Stomach (tissue), 8 donors: ENCODE measurements at regions not wholly inside any gene's neighbourhood (a gene's known extent, or its start where the extent isn't known, plus 50 kb on each side); places are given as distances from the start of the nearest gene placed in this dataset.

ENCODE experiments used
- DNase-seq, 2 donors: peaks; one replicate each; pipeline versions ENCODE4 v3.0.0 to v3.0.0-alpha.2; 2013 to 2019
- H3K27ac ChIP-seq, 5 donors: fragments of 200-600 bp in 4 of 5; sonication (generic) in 4 of 5; one replicate each; pipeline ENCODE4 v1.5.1; 2013 to 2019; ENCODE audit warnings: mild to moderate bottlenecking in 1 of 5, moderate library complexity in 1 of 5
- H3K27me3 ChIP-seq, 3 donors: fragments of 200-600 bp; sonication (generic); one replicate each; pipeline ENCODE4 v1.5.1; 2017 to 2019; ENCODE audit warnings: mixed run types in 1 of 3
- H3K36me3 ChIP-seq, 4 donors: fragments of 200-600 bp; sonication (generic); 1 replicate in 3 of 4; 2 replicates in 1 of 4; pipeline ENCODE4 v1.5.1; 2016 to 2019
- H3K4me1 ChIP-seq, 4 donors: fragments of 200-600 bp; sonication (generic); one replicate each; pipeline ENCODE4 v1.5.1; 2016 to 2019
- H3K4me3 ChIP-seq, 4 donors: fragments of 200-600 bp; sonication (generic) in 3 of 4; one replicate each; pipeline ENCODE4 v1.5.1; 2016 to 2019; ENCODE audit warnings: mild to moderate bottlenecking in 1 of 4
- H3K9me3 ChIP-seq, 4 donors: fragments of 200-600 bp; sonication (generic); one replicate each; pipeline ENCODE4 v1.5.1; 2016 to 2019
- CTCF ChIP-seq, 7 experiments: fragments of 450-650 bp in 4 of 7; fragments of 200-600 bp in 3 of 7; sonication (generic) in 3 of 7; IDR thresholded peaks; one replicate each; pipeline ENCODE4 v1.5.1; 2016 to 2019; ENCODE audit warnings: antibody characterized with exemption in 7 of 7, control low read depth in 2 of 7, mild to moderate bottlenecking in 1 of 7
- EP300 ChIP-seq: sonication (generic); formaldehyde crosslinking; IDR thresholded peaks from one replicate; pipeline ENCODE4 v1.6.1; 2017; ENCODE audit warnings: antibody characterized with exemption
- POLR2A ChIP-seq, 4 donors: fragments of 450-650 bp; IDR thresholded peaks; one replicate each; pipeline ENCODE4 v1.6.1; 2016; ENCODE audit warnings: antibody characterized with exemption in 4 of 4, control low read depth in 2 of 4, mild to moderate bottlenecking in 1 of 4, moderate library complexity in 1 of 4
- POLR2AphosphoS5 ChIP-seq, 3 donors: sonication (generic); formaldehyde crosslinking; IDR thresholded peaks; one replicate each; pipeline ENCODE4 v1.6.1; 2016; ENCODE audit warnings: antibody characterized with exemption in 3 of 3
- WGBS, 5 donors: extraction: QIAGEN DNeasy Blood & Tissue Kit in 3 of 5; methylation state at CpG; one replicate each; pipeline versions ENCODE4 v1.1.5 to v1.1.7; 2013 to 2018; 5-methylcytosine and 5-hydroxymethylcytosine counted together
- intact Hi-C: fragments of 100-400 bp; cut with DNase I; formaldehyde crosslinking; loops from one replicate; pipeline ENCODE4 v1.15.1; 2023; ENCODE audit warnings: low total_unique reads
- donor health status: healthy with polysubstance abuse.
- donor health status: Bipolar disorder and iron deficiency.
- donor health status: healthy.

GRCh38 chr1:50358962-50359361, 64.3 kb downstream of the DMRTA2 start:
- Histone ChIP-seq H3K27me3 (peaks cover 0 to 38% (median 12%) of the 10 kb centered on the region in 3 donors), H3K4me1 (no peaks in the 10 kb centered on the region), H3K27ac (no peak overlapping the region), H3K4me3 (no peak overlapping the region), H3K9me3 (peaks cover 0 to 8% (median 2%) of the 10 kb centered on the region in 4 donors), H3K36me3 (no peaks in the 10 kb centered on the region)
- 54 to 71% (median 67%) methylated on average over 3 to 11 of the region's 11 CpGs for WGBS, 5 donors
- TF ChIP-seq POLR2AphosphoS5 (IDR thresholded peaks at IDR 0.05) (no peak), CTCF (IDR thresholded peaks at IDR 0.05) (no peak), EP300 (no peak), POLR2A (IDR thresholded peaks at IDR 0.05) (no peak)
- DNase-seq = no peak
- intact Hi-C loops = no loop called here

- intact Hi-C loops = no loop called here
Measured at GRCh38 chr1:50357186-50357585, 66.1 kb downstream of the DMRTA2 start.

GRCh38 chr1:50354813-50355212, 68.4 kb downstream of the DMRTA2 start:
- no peak overlapping the region for H3K4me3 ChIP-seq
- DNase-seq = no peak
- no peaks in the 10 kb centered on the region for H3K9me3 ChIP-seq
- H3K27ac ChIP-seq = no peak overlapping the region
- TF ChIP-seq POLR2A (IDR thresholded peaks at IDR 0.05) (no peak), POLR2AphosphoS5 (IDR thresholded peaks at IDR 0.05) (no peak), CTCF (IDR thresholded peaks at IDR 0.05) (no peak), EP300 (no peak)
- WGBS, 5 donors = 59 to 70% (median 64%) methylated on average over 4 of the region's 4 CpGs
- no peaks in the 10 kb centered on the region for H3K36me3 ChIP-seq
- H3K27me3 ChIP-seq = peaks cover 0 to 35% (median 12%) of the 10 kb centered on the region in 3 donors
- intact Hi-C loops = no loop called here
- H3K4me1 ChIP-seq = no peaks in the 10 kb centered on the region

More at GRCh38 chr1:50357186-50357585, 66.1 kb downstream of the DMRTA2 start:
- WGBS, 5 donors = 61 to 79% (median 67%) methylated on average over 5 to 6 of the region's 6 CpGs
- H3K4me1 ChIP-seq = no peaks in the 10 kb centered on the region
- peaks cover 0 to 38% (median 12%) of the 10 kb centered on the region in 3 donors for H3K27me3 ChIP-seq
- no peaks in the 10 kb centered on the region for H3K36me3 ChIP-seq
- no peak overlapping the region for H3K27ac ChIP-seq
- no peak overlapping the region for H3K4me3 ChIP-seq
- peaks cover 0 to 8% (median 2%) of the 10 kb centered on the region in 4 donors for H3K9me3 ChIP-seq
- no peak for DNase-seq
- TF ChIP-seq EP300 = no peak
- no peak for TF ChIP-seq POLR2AphosphoS5 (IDR thresholded peaks at IDR 0.05)
- no peak for TF ChIP-seq POLR2A (IDR thresholded peaks at IDR 0.05)
- TF ChIP-seq CTCF (IDR thresholded peaks at IDR 0.05) = no peak

GRCh38 chr1:50352428-50352827, 70.8 kb downstream of the DMRTA2 start:
- Histone ChIP-seq H3K27me3 (peaks cover 0 to 35% (median 0%) of the 10 kb centered on the region in 3 donors), H3K4me1 (no peaks in the 10 kb centered on the region), H3K4me3 (no peak overlapping the region), H3K9me3 (no peaks in the 10 kb centered on the region), H3K27ac (no peak overlapping the region), H3K36me3 (no peaks in the 10 kb centered on the region)
- no peak for DNase-seq
- TF ChIP-seq EP300 (no peak), CTCF (IDR thresholded peaks at IDR 0.05) (no peak), POLR2AphosphoS5 (IDR thresholded peaks at IDR 0.05) (no peak), POLR2A (IDR thresholded peaks at IDR 0.05) (no peak)
- WGBS, 5 donors = 66 to 87% (median 75%) methylated on average over 2 of the region's 2 CpGs
- intact Hi-C loops = no loop called here
